ENCODE measurements at regions not wholly inside any gene's neighbourhood (a gene's known extent, or its start where the extent isn't known, plus 50 kb on each side); places are given as distances from the start of the nearest gene placed in this dataset.

DNA sequence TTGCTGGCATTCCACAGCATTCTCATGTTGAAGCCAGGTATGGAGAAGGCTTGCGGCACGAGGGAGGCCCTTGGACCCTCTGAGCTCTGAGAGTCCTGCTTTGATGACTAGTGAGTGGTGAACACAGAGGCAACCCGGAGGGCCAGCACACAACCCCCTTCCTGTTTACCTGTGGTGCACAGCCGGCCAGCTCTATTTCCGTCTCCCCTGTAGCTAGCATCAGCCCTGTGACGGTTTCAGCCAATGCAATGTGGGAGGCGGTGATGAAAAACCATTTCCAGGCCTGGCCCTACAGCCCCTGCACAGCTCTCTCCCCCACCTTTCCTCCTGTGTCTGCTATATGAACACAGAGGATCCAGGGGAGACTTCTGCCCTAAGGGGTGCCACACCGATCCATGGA lies 76.8 kb upstream of the KLHL25 start:
- TF ChIP-seq YY1 (IDR thresholded peaks at IDR 0.05; ENCODE audit: insufficient read depth, insufficient read length): no peak
- TF ChIP-seq ZNF274 (IDR thresholded peaks at IDR 0.05; ENCODE audit: low read depth, low read length): no peak
- no peak for TF ChIP-seq SUZ12 (IDR thresholded peaks at IDR 0.05; ENCODE audit: extremely low read depth, insufficient read depth, insufficient read length)
